ENCODE measurements at regions not wholly inside any gene's neighbourhood (a gene's known extent, or its start where the extent isn't known, plus 50 kb on each side); places are given as distances from the start of the nearest gene placed in this dataset.

- TF ChIP-seq POLR2A (IDR thresholded peaks at IDR 0.05; ENCODE audit: low read depth, low read length) (no peak), POLR2AphosphoS5 (IDR thresholded peaks at IDR 0.05; ENCODE audit: low read depth, low read length) (no peak), TAF1 (IDR thresholded peaks at IDR 0.05; ENCODE audit: borderline replicate concordance, low read depth, low read length) (no peak)
Measured at GRCh38 chr3:177471733-177472480, 274.6 kb upstream of the TBL1XR1 start.
